ENCODE measurements at regions not wholly inside any gene's neighbourhood (a gene's known extent, or its start where the extent isn't known, plus 50 kb on each side); places are given as distances from the start of the nearest gene placed in this dataset.

- DNase-seq: peak; percentile 1
- Histone ChIP-seq H3K27me3 (no peaks in the 10 kb centered on the region), H3K4me3 (no peak overlapping the region), H3K9me3 (no peaks in the 10 kb centered on the region), H3K36me3 (no peaks in the 10 kb centered on the region)
Observed at GRCh38 chr1:163664671-163665335, 343.0 kb downstream of the NUF2 start.

- no peak for DNase-seq
- Histone ChIP-seq H3K4me3 (no peak overlapping the region), H3K27me3 (no peaks in the 10 kb centered on the region), H3K36me3 (no peaks in the 10 kb centered on the region), H3K9me3 (no peaks in the 10 kb centered on the region)
Observed at GRCh38 chr1:163668472-163668871, 346.7 kb downstream of the NUF2 start.

- no peaks in the 10 kb centered on the region for H3K27me3 ChIP-seq
- H3K4me3 ChIP-seq: no peak overlapping the region
- no peaks in the 10 kb centered on the region for H3K9me3 ChIP-seq
- no peaks in the 10 kb centered on the region for H3K36me3 ChIP-seq
- DNase-seq: no peak
Observed at GRCh38 chr1:163670989-163671757, 349.4 kb downstream of the NUF2 start.

- H3K27me3 ChIP-seq: no peaks in the 10 kb centered on the region
- H3K4me3 ChIP-seq: no peak overlapping the region
- no peaks in the 10 kb centered on the region for H3K36me3 ChIP-seq
- no peaks in the 10 kb centered on the region for H3K9me3 ChIP-seq
- DNase-seq: no peak
Observed at GRCh38 chr1:163672976-163673758, 351.4 kb downstream of the NUF2 start.

- Histone ChIP-seq H3K27me3 (no peaks in the 10 kb centered on the region), H3K36me3 (no peaks in the 10 kb centered on the region), H3K9me3 (no peaks in the 10 kb centered on the region), H3K4me3 (no peak overlapping the region)
- no peak for DNase-seq
Observed at GRCh38 chr1:163673759-163674151, 352.0 kb downstream of the NUF2 start.

GRCh38 chr1:163674236-163674635 is 352.5 kb downstream of the NUF2 start:
- Histone ChIP-seq H3K36me3 (no peaks in the 10 kb centered on the region), H3K9me3 (no peaks in the 10 kb centered on the region), H3K27me3 (no peaks in the 10 kb centered on the region), H3K4me3 (no peak overlapping the region)
- DNase-seq: no peak

- H3K36me3 ChIP-seq: no peaks in the 10 kb centered on the region
- no peak for DNase-seq
- no peak overlapping the region for H3K4me3 ChIP-seq
- no peaks in the 10 kb centered on the region for H3K9me3 ChIP-seq
- H3K27me3 ChIP-seq: no peaks in the 10 kb centered on the region
Observed at GRCh38 chr1:163684785-163685184, 363.0 kb downstream of the NUF2 start.

GRCh38 chr1:163692266-163692665 is 370.5 kb downstream of the NUF2 start:
- H3K27me3 ChIP-seq: peaks cover 1% of the 10 kb centered on the region; the same call in 1 of the 2 replicates

GRCh38 chr1:163697137-163697536 is 375.4 kb downstream of the NUF2 start:
- peaks cover 3% of the 10 kb centered on the region; the same call in 1 of the 2 replicates for H3K27me3 ChIP-seq
- DNase-seq: no peak
- no peaks in the 10 kb centered on the region for H3K36me3 ChIP-seq
- no peak overlapping the region for H3K4me3 ChIP-seq
- no peaks in the 10 kb centered on the region for H3K9me3 ChIP-seq

More at GRCh38 chr1:163692266-163692665, 370.5 kb downstream of the NUF2 start:
- Histone ChIP-seq H3K9me3 (no peaks in the 10 kb centered on the region), H3K36me3 (no peaks in the 10 kb centered on the region), H3K4me3 (no peak overlapping the region)
- no peak for DNase-seq

GRCh38 chr1:163701783-163702374 is 380.1 kb downstream of the NUF2 start:
- Histone ChIP-seq H3K36me3 (no peaks in the 10 kb centered on the region), H3K27me3 (peaks cover 3% of the 10 kb centered on the region; the same call in 1 of the 2 replicates), H3K9me3 (no peaks in the 10 kb centered on the region), H3K4me3 (no peak overlapping the region)
- DNase-seq: no peak

- Histone ChIP-seq H3K4me3 (no peak overlapping the region), H3K27me3 (no peaks in the 10 kb centered on the region), H3K36me3 (no peaks in the 10 kb centered on the region), H3K9me3 (no peaks in the 10 kb centered on the region)
- DNase-seq: no peak
Observed at GRCh38 chr1:163703794-163704193, 382.0 kb downstream of the NUF2 start.

- H3K4me3 ChIP-seq: no peak overlapping the region
- no peaks in the 10 kb centered on the region for H3K27me3 ChIP-seq
- H3K36me3 ChIP-seq: no peaks in the 10 kb centered on the region
- no peaks in the 10 kb centered on the region for H3K9me3 ChIP-seq
- no peak for DNase-seq
Observed at GRCh38 chr1:163706915-163707314, 385.2 kb downstream of the NUF2 start.

- Histone ChIP-seq H3K27me3 (no peaks in the 10 kb centered on the region), H3K36me3 (no peaks in the 10 kb centered on the region), H3K4me3 (no peak overlapping the region), H3K9me3 (no peaks in the 10 kb centered on the region)
- DNase-seq: no peak
Observed at GRCh38 chr1:163709636-163710035, 387.9 kb downstream of the NUF2 start.

GRCh38 chr1:163712321-163712720 is 390.6 kb downstream of the NUF2 start:
- H3K9me3 ChIP-seq: no peaks in the 10 kb centered on the region
- no peak for DNase-seq
- no peaks in the 10 kb centered on the region for H3K36me3 ChIP-seq
- H3K4me3 ChIP-seq: no peak overlapping the region
- H3K27me3 ChIP-seq: no peaks in the 10 kb centered on the region

- no peaks in the 10 kb centered on the region for H3K36me3 ChIP-seq
- no peak for DNase-seq
- H3K4me3 ChIP-seq: no peak overlapping the region
- H3K9me3 ChIP-seq: no peaks in the 10 kb centered on the region
- no peaks in the 10 kb centered on the region for H3K27me3 ChIP-seq
Observed at GRCh38 chr1:163720294-163720693, 398.5 kb downstream of the NUF2 start.

- no peak for DNase-seq
- Histone ChIP-seq H3K27me3 (no peaks in the 10 kb centered on the region; the same call in 1 of the 2 replicates), H3K4me3 (no peak overlapping the region)
Observed at GRCh38 chr1:163725551-163725950, 403.8 kb downstream of the NUF2 start.

GRCh38 chr1:163730411-163730821 is 408.7 kb downstream of the NUF2 start:
- no peak for DNase-seq
- Histone ChIP-seq H3K36me3 (no peaks in the 10 kb centered on the region), H3K4me3 (no peak overlapping the region), H3K27me3 (no peaks in the 10 kb centered on the region; the same call in 1 of the 2 replicates), H3K9me3 (no peaks in the 10 kb centered on the region)

More at GRCh38 chr1:163725551-163725950, 403.8 kb downstream of the NUF2 start:
- Histone ChIP-seq H3K9me3 (no peaks in the 10 kb centered on the region), H3K36me3 (no peaks in the 10 kb centered on the region)

Measured in MG63 (cell line).